ENCODE measurements at regions not wholly inside any gene's neighbourhood (a gene's known extent, or its start where the extent isn't known, plus 50 kb on each side); places are given as distances from the start of the nearest gene placed in this dataset.

DNA sequence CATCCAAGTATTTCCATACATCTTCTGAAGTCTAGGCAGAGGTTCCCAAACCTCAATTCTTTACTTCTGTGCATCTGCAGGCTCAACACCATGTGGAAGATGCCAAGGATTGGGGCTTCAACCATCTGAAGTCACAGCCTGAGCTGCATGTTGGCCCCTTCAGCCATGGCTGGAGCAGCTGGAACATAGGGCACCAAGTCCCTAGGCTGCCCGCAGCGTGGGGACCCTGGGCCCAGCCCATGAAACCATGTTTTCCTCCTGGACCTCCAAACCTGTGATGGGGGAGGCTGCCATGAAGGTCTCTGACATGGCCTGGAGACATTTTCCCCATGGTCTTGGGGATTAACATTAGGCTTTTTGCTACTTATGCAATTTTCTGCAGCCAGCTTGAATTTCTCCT lies 729.8 kb downstream of the KCNT2 start:
- Histone ChIP-seq H3K9me2 (replicated peaks; ENCODE audit: insufficient read depth) (no peaks in the 10 kb centered on the region), H3K4me1 (ENCODE audit: insufficient read depth) (no peaks in the 10 kb centered on the region), H3K36me3 (replicated peaks; ENCODE audit: insufficient read depth, low read depth) (no peaks in the 10 kb centered on the region), H3K4me3 (no peak overlapping the region), H4K20me1 (ENCODE audit: insufficient read depth, poor library complexity, severe bottlenecking) (no peaks in the 10 kb centered on the region), H3K27ac (no peak overlapping the region), H3K4me2 (no peak overlapping the region), H3K9me3 (ENCODE audit: low read depth) (no peaks in the 10 kb centered on the region), H3K79me2 (no peaks in the 10 kb centered on the region), H2AFZ (no peak overlapping the region), H3K27me3 (no peaks in the 10 kb centered on the region)
- 90% methylated on average over 2 of the region's 2 CpGs for WGBS (ENCODE audit: low lambda C conversion rate, missing lambda C conversion rate)
- no peak for DNase-seq (ENCODE audit: low spot score)
- TF ChIP-seq EZH2 (IDR thresholded peaks at IDR 0.05; ENCODE audit: borderline replicate concordance) (no peak), EZH2phosphoT487 (IDR thresholded peaks at IDR 0.05; ENCODE audit: low read depth, severe bottlenecking, unreplicated experiment) (no peak)
- TF ChIP-seq, protein P1, sequence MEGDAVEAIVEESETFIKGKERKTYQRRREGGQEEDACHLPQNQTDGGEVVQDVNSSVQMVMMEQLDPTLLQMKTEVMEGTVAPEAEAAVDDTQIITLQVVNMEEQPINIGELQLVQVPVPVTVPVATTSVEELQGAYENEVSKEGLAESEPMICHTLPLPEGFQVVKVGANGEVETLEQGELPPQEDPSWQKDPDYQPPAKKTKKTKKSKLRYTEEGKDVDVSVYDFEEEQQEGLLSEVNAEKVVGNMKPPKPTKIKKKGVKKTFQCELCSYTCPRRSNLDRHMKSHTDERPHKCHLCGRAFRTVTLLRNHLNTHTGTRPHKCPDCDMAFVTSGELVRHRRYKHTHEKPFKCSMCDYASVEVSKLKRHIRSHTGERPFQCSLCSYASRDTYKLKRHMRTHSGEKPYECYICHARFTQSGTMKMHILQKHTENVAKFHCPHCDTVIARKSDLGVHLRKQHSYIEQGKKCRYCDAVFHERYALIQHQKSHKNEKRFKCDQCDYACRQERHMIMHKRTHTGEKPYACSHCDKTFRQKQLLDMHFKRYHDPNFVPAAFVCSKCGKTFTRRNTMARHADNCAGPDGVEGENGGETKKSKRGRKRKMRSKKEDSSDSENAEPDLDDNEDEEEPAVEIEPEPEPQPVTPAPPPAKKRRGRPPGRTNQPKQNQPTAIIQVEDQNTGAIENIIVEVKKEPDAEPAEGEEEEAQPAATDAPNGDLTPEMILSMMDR (IDR thresholded peaks at IDR 0.05; ENCODE audit: poor library complexity), result no peak

DNA sequence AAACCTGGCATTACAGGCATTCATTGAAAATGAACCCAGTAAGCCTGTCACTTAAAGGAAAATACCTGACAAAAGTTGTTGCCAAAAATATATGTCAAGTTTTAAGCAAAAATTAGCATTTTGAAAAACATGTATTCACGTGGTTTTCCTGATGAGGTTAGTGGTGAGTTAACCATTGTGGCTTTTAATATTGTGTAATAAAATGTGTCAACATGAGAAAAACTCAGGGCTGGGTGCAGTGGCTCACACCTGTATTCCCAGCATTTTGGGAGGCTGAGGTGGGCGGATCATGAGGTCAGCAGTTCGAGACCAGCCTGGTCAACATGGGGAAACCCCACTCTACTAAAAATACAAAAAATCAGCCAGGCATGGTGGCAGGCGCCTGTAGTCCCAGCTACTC lies 731.4 kb downstream of the KCNT2 start:
- H3K27me3 ChIP-seq, result no peaks in the 10 kb centered on the region
- no peak overlapping the region for H3K4me2 ChIP-seq
- WGBS (ENCODE audit: low lambda C conversion rate, missing lambda C conversion rate), result 86% methylated on average over 4 of the region's 4 CpGs
- no peaks in the 10 kb centered on the region for H3K9me3 ChIP-seq (ENCODE audit: low read depth)
- no peaks in the 10 kb centered on the region for H3K9me2 ChIP-seq (replicated peaks; ENCODE audit: insufficient read depth)
- no peaks in the 10 kb centered on the region for H3K4me1 ChIP-seq (ENCODE audit: insufficient read depth)
- H3K27ac ChIP-seq, result no peak overlapping the region
- no peaks in the 10 kb centered on the region for H3K36me3 ChIP-seq (replicated peaks; ENCODE audit: insufficient read depth, low read depth)
- no peak for TF ChIP-seq EZH2 (IDR thresholded peaks at IDR 0.05; ENCODE audit: borderline replicate concordance)
- no peak for TF ChIP-seq EZH2phosphoT487 (IDR thresholded peaks at IDR 0.05; ENCODE audit: low read depth, severe bottlenecking, unreplicated experiment)
- TF ChIP-seq, protein P1 (IDR thresholded peaks at IDR 0.05; ENCODE audit: poor library complexity), result no peak
- H3K79me2 ChIP-seq, result no peaks in the 10 kb centered on the region
- H4K20me1 ChIP-seq (ENCODE audit: insufficient read depth, poor library complexity, severe bottlenecking), result no peaks in the 10 kb centered on the region
- no peak overlapping the region for H3K4me3 ChIP-seq
- no peak for DNase-seq (ENCODE audit: low spot score)
- H2AFZ ChIP-seq, result no peak overlapping the region

DNA sequence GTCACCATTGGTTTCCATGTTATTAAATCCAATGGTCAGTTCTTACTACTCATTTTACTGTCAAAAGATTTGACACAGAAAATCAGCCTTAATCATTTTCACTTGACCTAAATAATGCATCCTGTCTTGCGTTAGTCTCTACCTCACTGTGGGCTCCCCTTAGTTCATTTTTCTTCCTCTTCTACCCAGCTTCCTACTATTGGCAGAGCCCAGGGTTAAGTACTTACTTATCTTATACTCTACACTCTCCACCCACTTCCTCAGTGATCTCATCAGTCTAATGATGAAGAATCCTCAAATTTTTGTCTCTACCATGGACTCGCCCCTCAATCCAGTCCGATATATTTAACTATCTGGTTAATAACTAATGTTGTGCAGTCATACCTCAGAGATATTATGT lies 735.9 kb downstream of the KCNT2 start:
- H3K4me1 ChIP-seq (ENCODE audit: insufficient read depth), result no peaks in the 10 kb centered on the region
- H3K36me3 ChIP-seq (replicated peaks; ENCODE audit: insufficient read depth, low read depth), result no peaks in the 10 kb centered on the region
- no peak for DNase-seq (ENCODE audit: low spot score)
- no peak overlapping the region for H3K4me3 ChIP-seq
- H3K27me3 ChIP-seq, result no peaks in the 10 kb centered on the region
- no peak for TF ChIP-seq EZH2 (IDR thresholded peaks at IDR 0.05; ENCODE audit: borderline replicate concordance)
- 90% methylated on average over 3 of the region's 3 CpGs for WGBS (ENCODE audit: low lambda C conversion rate, missing lambda C conversion rate)
- H3K79me2 ChIP-seq, result no peaks in the 10 kb centered on the region
- no peak overlapping the region for H3K27ac ChIP-seq
- H2AFZ ChIP-seq, result no peak overlapping the region
- H3K4me2 ChIP-seq, result no peak overlapping the region
- H4K20me1 ChIP-seq (ENCODE audit: insufficient read depth, poor library complexity, severe bottlenecking), result no peaks in the 10 kb centered on the region
- H3K9me2 ChIP-seq (replicated peaks; ENCODE audit: insufficient read depth), result no peaks in the 10 kb centered on the region
- no peaks in the 10 kb centered on the region for H3K9me3 ChIP-seq (ENCODE audit: low read depth)

DNA sequence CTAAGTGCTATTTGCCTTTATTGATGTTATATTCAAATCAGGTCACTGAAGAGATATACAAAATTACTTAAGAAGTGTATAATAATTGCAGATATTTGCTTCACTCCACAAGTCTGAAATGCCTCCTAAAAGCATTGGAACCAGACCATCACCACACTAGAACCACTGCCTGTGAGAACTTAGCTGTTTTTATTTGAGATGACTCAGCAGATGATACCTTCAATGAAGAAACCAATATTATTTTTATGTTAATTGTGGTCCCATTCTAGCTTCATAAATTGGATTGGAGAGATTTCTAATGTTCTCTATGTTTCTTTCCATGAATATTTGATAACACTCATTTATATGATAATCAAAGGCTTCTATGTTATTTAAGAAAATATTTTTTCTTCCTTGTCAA lies 740.6 kb downstream of the KCNT2 start:
- no peaks in the 10 kb centered on the region for H3K4me1 ChIP-seq (ENCODE audit: insufficient read depth)
- no peaks in the 10 kb centered on the region for H3K9me2 ChIP-seq (replicated peaks; ENCODE audit: insufficient read depth)
- no peak overlapping the region for H3K27ac ChIP-seq
- no peaks in the 10 kb centered on the region for H3K27me3 ChIP-seq
- H3K4me2 ChIP-seq, result no peak overlapping the region
- no peaks in the 10 kb centered on the region for H4K20me1 ChIP-seq (ENCODE audit: insufficient read depth, poor library complexity, severe bottlenecking)
- no peak overlapping the region for H3K4me3 ChIP-seq
- H2AFZ ChIP-seq, result no peak overlapping the region
- no peaks in the 10 kb centered on the region for H3K9me3 ChIP-seq (ENCODE audit: low read depth)
- H3K36me3 ChIP-seq (replicated peaks; ENCODE audit: insufficient read depth, low read depth), result no peaks in the 10 kb centered on the region
- no peaks in the 10 kb centered on the region for H3K79me2 ChIP-seq
- DNase-seq (ENCODE audit: low spot score), result no peak
- TF ChIP-seq EZH2 (IDR thresholded peaks at IDR 0.05; ENCODE audit: borderline replicate concordance), result no peak
- no peak for TF ChIP-seq EZH2phosphoT487 (IDR thresholded peaks at IDR 0.05; ENCODE audit: low read depth, severe bottlenecking, unreplicated experiment)
- TF ChIP-seq, protein P1 (IDR thresholded peaks at IDR 0.05; ENCODE audit: poor library complexity), result no peak
